ENCODE measurements at regions not wholly inside any gene's neighbourhood (a gene's known extent, or its start where the extent isn't known, plus 50 kb on each side); places are given as distances from the start of the nearest gene placed in this dataset.

- CTCF ChIA-PET, result no interaction called here
- Histone ChIP-seq H3K36me3 (ENCODE audit: control insufficient read depth, insufficient read depth, low read length) (no peaks in the 10 kb centered on the region), H3K9me3 (ENCODE audit: control insufficient read depth, insufficient read depth, low read depth, low read length) (no peaks in the 10 kb centered on the region), H3K27me3 (ENCODE audit: control insufficient read depth, insufficient read depth, low read length) (no peaks in the 10 kb centered on the region), H3K27ac (ENCODE audit: low read length) (no peak overlapping the region), H3K4me3 (ENCODE audit: low read depth in 2 of 2, low read length in 2 of 2) (no peak overlapping the region), H3K4me1 (ENCODE audit: control insufficient read depth, insufficient read depth, low read length) (no peaks in the 10 kb centered on the region)
- intact Hi-C loops (cut with micrococcal nuclease; ENCODE audit: unreplicated experiment), result no loop called here
- in situ Hi-C loops (cut with HindIII; ENCODE audit: low pct_unique_long_range_greater_than_20kb, low sequenced_read_pairs), result no loop called here
- no TSS peak for BruUV-seq (replicated peaks)
- no peak for TF ChIP-seq TCF7L2 (IDR thresholded peaks at IDR 0.05; ENCODE audit: low read depth, low read length)
- TF ChIP-seq CTCF (IDR thresholded peaks at IDR 0.05), result no peak
- no peak for TF ChIP-seq SIN3A (IDR thresholded peaks at IDR 0.05; ENCODE audit: borderline replicate concordance, insufficient read depth, low read depth, low read length)
- no peak for TF ChIP-seq POLR2AphosphoS5 (IDR thresholded peaks at IDR 0.05; ENCODE audit: low read depth, low read length)
- no peak for TF ChIP-seq REST (IDR thresholded peaks at IDR 0.05; ENCODE audit: insufficient read depth in 1 of 2, low read depth in 2 of 2, low read length in 1 of 2)
- ATAC-seq (no peak), DNase-seq (ENCODE audit: low read depth, low spot score) (no peak)
- POLR2A ChIA-PET, result no interaction called here
Observed at GRCh38 chr15:23846218-23846617, 159.1 kb upstream of the NDN start.

GRCh38 chr15:23850666-23851065 is 163.6 kb upstream of the NDN start:
- BruUV-seq (replicated peaks), result no TSS peak
- intact Hi-C loops (cut with micrococcal nuclease; ENCODE audit: unreplicated experiment) (no loop called here), in situ Hi-C loops (cut with HindIII; ENCODE audit: low pct_unique_long_range_greater_than_20kb, low sequenced_read_pairs) (no loop called here)
- ChIA-PET POLR2A (no interaction called here), CTCF (no interaction called here)
- no peak for ATAC-seq
- Histone ChIP-seq H3K4me3 (ENCODE audit: low read depth in 2 of 2, low read length in 2 of 2) (no peak overlapping the region), H3K27ac (ENCODE audit: low read length) (no peak overlapping the region), H3K36me3 (ENCODE audit: control insufficient read depth, insufficient read depth, low read length) (no peaks in the 10 kb centered on the region), H3K9me3 (ENCODE audit: control insufficient read depth, insufficient read depth, low read depth, low read length) (no peaks in the 10 kb centered on the region), H3K27me3 (ENCODE audit: control insufficient read depth, insufficient read depth, low read length) (no peaks in the 10 kb centered on the region), H3K4me1 (ENCODE audit: control insufficient read depth, insufficient read depth, low read length) (no peaks in the 10 kb centered on the region)
- no peak for DNase-seq (ENCODE audit: low read depth, low spot score)
- no peak for TF ChIP-seq REST (IDR thresholded peaks at IDR 0.05; ENCODE audit: insufficient read depth in 1 of 2, low read depth in 2 of 2, low read length in 1 of 2)
- no peak for TF ChIP-seq SIN3A (IDR thresholded peaks at IDR 0.05; ENCODE audit: borderline replicate concordance, insufficient read depth, low read depth, low read length)
- no peak for TF ChIP-seq POLR2AphosphoS5 (IDR thresholded peaks at IDR 0.05; ENCODE audit: low read depth, low read length)
- no peak for TF ChIP-seq CTCF (IDR thresholded peaks at IDR 0.05)
- TF ChIP-seq TCF7L2 (IDR thresholded peaks at IDR 0.05; ENCODE audit: low read depth, low read length), result no peak
